H7 (cell line): ENCODE measurements at regions not wholly inside any gene's neighbourhood (a gene's known extent, or its start where the extent isn't known, plus 50 kb on each side); places are given as distances from the start of the nearest gene placed in this dataset.

Experiments used
- DNase-seq: peaks from one replicate; pipeline ENCODE4 v3.0.0; 2012
- H3K27me3 ChIP-seq: 2 replicates; pipeline ENCODE4 v1.6.0; 2011; ENCODE audit warnings: mild to moderate bottlenecking, low read length; ENCODE audit not compliant: control insufficient read depth, insufficient read depth
- H3K36me3 ChIP-seq: replicated peaks from 2 replicates; pipeline ENCODE4 v1.5.1; 2011; ENCODE audit warnings: low read length; ENCODE audit not compliant: control insufficient read depth, insufficient read depth
- H3K4me3 ChIP-seq: 2 replicates; pipeline ENCODE4 v1.5.1; 2011; ENCODE audit warnings: low read depth, mild to moderate bottlenecking, control low read depth, low read length, moderate library complexity; ENCODE audit not compliant: insufficient read depth

DNA sequence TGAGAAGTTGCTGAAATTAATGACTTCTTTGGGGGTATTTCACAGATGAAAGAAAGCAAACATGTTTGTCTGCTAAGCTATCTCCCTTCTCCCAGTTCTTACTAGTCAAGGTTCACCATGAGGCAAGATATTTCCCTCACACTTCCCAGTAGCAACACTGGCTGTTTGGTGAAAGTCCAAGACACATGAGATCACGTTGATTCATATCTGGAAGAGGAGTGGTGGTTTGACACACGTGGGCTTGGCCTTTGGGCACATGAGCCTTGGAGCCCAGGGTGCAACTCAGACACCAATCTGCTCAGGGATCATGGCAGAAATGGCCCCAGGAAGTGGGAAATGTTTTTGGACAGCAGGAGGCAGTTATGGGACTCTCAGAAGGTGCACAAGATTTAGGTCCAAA lies 66.1 kb upstream of the APCDD1 start:
- Histone ChIP-seq H3K4me3 (no peak overlapping the region), H3K36me3 (no peaks in the 10 kb centered on the region), H3K27me3 (no peaks in the 10 kb centered on the region)
- no peak for DNase-seq

DNA sequence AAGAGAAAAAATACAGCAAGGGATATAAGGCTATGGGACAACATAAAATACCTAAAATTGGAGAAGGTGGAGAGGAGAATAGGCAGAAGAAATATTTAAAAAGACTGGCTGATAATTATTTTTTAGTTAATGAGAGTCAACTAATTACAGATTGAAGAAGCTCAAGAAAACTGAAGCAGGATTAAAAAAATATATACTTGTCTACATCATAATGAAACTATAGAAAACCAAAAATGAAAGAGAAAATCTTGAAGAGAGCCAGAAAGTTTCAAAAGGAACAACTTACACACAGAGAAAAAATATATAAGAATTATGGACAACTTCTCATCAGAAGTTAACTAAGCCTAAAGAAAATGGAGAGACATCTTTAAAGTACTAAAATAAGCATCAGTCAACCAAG lies 62.9 kb upstream of the APCDD1 start:
- DNase-seq = no peak
- H3K4me3 ChIP-seq = no peak overlapping the region
- no peaks in the 10 kb centered on the region for H3K36me3 ChIP-seq
- no peaks in the 10 kb centered on the region for H3K27me3 ChIP-seq

DNA sequence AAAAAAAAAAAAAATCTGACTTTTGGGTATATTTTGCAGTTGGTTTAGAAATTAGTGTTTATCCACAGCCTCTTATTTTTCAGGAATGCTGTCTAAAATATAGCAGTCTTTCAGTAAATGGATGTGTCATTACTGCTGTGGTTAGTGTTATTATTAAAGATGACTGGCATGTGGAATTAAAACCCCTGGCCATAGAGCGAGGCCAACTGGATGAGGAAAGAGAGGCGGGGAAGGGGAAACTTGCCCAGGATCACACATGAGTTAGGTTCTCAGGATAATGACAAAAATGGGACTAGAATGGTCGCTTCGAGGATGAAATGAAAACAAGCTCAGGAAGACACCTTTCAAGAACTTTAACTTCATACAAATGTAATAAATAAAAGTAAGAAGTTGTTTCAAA lies 57.4 kb upstream of the APCDD1 start:
- DNase-seq = no peak
- no peak overlapping the region for H3K4me3 ChIP-seq
- H3K27me3 ChIP-seq = no peaks in the 10 kb centered on the region
- H3K36me3 ChIP-seq = no peaks in the 10 kb centered on the region

DNA sequence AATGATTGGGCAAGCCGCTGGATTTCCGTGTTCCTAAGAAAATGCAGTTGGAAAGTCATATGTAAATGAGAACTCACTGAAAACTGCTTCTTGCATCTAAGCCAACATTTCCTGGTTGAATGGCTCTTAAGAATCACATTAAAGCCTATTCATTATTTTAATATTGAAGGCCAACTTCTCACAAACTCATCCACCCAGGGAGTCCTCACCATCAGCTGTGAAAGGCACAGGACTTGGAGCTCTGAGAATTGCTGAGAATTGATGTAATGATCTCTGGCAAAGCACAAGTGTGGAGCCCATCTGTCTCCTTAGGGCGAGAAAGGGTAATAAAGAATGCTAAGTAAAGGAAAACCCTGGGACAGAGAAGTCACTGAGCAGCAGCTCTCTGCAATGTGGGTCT lies 55.9 kb upstream of the APCDD1 start:
- no peaks in the 10 kb centered on the region for H3K27me3 ChIP-seq
- H3K36me3 ChIP-seq = no peaks in the 10 kb centered on the region
- H3K4me3 ChIP-seq = no peak overlapping the region
- no peak for DNase-seq

DNA sequence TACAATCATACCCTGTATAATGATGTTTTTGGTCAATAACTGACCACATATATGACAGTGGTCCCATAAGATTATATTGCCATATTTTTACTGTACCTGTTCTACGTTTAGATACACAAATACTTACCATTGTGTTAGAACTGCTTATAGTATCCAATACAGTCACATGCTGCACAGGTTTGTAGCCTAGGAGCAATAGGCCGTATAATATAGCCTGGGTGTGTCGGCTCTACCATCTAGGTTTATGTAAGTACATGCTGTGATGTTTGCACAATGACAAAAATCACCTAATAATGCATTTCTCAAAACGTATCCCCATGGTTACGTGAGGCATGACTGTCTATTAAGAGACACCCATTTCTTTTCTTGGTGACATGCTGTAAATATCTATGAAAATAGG lies 55.0 kb upstream of the APCDD1 start:
- no peaks in the 10 kb centered on the region for H3K36me3 ChIP-seq
- H3K4me3 ChIP-seq = no peak overlapping the region
- no peaks in the 10 kb centered on the region for H3K27me3 ChIP-seq
- no peak for DNase-seq

DNA sequence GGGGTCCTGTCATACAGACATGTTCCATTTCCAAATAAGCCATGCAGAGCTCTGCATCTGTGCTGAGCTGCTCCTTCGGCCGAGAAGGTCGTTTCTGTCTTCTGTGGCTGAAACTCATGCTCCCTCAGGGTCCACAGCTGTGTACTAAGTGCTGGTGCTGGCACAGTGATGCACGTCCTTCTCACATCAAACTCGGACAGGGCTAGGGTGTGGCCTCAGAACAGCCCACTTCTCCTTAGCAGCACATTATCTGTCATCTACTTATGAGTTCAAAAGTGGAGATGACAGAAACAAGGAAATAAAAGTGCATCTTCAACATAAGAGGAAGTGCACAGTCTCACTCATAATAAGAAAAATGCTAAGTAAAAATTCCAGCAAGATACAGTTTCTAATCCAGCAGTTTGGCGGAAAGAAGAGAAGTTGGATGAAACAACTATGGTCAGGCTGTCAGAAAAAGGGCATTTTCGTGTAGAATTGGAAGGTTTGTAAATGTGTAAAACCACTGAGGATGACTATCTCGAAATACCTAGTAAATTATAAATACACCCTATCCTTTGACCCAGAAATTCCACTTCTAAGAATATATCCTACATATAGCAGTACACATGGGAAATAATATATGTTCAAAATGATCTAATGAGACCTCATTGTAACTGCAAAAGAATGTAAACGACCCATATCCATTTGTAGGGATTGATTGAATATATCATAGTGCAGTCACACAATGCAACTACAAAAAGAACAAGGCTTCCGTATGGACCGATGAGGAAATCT lies 53.7 kb upstream of the APCDD1 start:
- Histone ChIP-seq H3K27me3 (no peaks in the 10 kb centered on the region), H3K4me3 (no peak overlapping the region), H3K36me3 (no peaks in the 10 kb centered on the region)
- no peak for DNase-seq

DNA sequence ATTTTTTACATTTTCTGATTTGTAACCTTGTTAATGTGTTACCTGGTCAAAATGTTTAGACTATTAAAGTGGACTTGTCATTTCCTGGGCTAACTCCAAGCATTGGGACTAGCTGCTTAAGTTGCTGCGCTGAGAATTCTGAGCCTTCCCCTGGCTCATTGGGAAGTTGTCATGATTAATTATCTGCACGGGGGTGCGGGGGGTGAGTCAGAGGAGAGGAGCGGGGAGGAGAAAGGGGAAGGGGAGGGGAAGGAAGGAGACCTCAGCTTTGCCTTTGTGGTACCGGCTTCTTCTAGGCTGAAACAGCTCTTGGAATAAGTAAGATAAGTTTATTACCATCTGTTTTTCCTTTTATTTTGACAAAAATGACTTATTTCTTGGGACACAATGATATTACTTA lies 52.9 kb upstream of the APCDD1 start:
- DNase-seq = no peak
- Histone ChIP-seq H3K36me3 (no peaks in the 10 kb centered on the region), H3K27me3 (no peaks in the 10 kb centered on the region), H3K4me3 (no peak overlapping the region)

DNA sequence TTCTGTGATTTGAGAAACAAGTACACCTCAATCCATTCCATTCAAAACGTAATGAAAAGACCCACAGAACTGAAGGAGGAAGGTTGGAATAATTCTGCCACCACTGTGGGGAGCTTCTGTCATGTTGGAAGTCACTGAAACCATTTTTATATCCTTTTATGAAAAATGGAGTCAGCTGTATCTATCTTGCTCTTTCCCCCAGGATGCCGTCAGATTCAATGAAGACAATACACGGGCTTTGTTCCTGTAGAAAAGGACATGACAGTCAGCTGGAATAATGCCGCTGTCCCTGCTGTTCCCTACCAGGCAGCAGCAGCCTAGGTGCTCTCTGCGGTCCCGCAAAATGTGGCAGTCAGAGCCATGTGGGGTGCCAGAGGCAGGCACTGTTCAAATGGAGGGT lies 52.5 kb upstream of the APCDD1 start:
- Histone ChIP-seq H3K4me3 (no peak overlapping the region), H3K36me3 (no peaks in the 10 kb centered on the region), H3K27me3 (no peaks in the 10 kb centered on the region)
- DNase-seq = no peak

DNA sequence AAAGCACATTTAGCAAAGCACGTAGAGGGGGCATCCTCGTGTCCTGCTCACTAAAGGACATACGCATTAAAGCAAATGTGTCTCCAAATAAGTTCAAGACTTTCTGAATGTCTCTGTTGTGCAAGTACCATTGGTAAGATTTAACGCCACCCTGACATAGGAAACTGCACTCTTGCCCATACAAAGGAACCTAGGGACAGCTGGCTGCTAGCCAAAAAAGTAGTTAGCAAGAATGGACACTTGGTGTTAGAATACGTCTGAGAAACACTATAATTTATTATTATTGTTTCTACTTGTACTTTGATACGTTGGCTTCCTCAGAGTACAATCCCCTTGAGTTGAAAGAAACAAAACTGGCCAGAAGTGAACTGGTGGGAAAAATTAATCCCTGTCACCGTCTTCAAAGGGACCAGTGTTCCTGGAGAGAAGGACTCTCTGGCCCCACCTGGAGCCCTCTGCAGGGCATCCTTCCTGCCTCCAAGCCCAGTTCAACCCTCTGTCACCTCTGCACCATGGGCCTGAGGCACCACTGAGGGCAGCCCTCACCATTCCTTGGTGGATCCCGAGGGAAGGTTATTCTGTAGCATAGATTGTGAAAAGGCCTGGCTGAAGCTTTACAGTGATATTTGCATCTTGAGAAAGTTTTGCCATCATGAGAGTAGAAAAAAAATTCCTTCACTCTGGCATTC lies 51.4 kb upstream of the APCDD1 start:
- no peaks in the 10 kb centered on the region for H3K36me3 ChIP-seq
- no peak overlapping the region for H3K4me3 ChIP-seq
- no peak for DNase-seq
- no peaks in the 10 kb centered on the region for H3K27me3 ChIP-seq

DNA sequence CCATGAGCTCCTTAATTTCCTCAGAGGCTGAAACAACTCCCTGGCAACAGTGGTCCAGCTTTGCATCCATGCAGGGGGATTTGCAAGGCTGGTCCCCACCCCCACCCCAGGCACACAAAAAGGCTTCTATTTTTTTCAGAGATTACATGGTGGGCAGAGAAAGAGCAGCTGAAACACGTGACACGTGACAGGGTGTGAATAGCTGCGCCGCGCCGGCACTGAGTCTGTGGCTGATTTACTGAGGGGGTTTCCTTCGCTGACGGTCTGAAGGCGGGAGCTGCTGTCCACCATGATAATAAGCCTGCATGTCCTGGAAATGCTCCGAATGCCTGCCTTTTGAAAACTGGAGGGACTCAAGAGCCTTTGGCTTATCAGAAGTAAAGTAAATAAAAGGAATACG lies 50.7 kb upstream of the APCDD1 start:
- Histone ChIP-seq H3K4me3 (no peak overlapping the region), H3K36me3 (no peaks in the 10 kb centered on the region), H3K27me3 (no peaks in the 10 kb centered on the region)
- no peak for DNase-seq

DNA sequence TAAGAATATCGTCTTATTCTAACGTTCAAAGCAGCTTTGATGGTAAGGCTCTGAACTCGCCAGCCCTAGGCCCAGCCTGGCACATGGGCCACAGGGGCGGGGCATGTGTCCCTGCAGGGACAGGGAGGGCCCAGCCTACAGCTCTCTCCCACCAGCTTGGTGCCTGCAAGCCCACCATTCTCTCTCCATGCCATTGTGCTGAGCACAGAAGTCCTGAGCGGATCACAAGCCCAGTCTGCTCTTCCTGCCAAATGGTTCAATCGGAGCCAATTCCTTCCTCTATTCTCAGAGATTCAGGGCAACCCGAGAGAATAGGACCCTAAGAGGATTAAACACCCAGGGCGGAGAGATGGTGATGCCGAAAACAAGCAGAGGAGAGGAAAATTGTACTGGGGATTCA lies 50.3 kb upstream of the APCDD1 start:
- Histone ChIP-seq H3K27me3 (no peaks in the 10 kb centered on the region), H3K4me3 (no peak overlapping the region), H3K36me3 (no peaks in the 10 kb centered on the region)
- no peak for DNase-seq
